HG02798 (cell line): ENCODE measurements at regions not wholly inside any gene's neighbourhood (a gene's known extent, or its start where the extent isn't known, plus 50 kb on each side); places are given as distances from the start of the nearest gene placed in this dataset.
"Not testable (repeated sequence)": the region's sequence is repeated elsewhere in the genome, so short reads cannot be mapped to it uniquely, and the experiment has no call there.

Experiments used
- ATAC-seq: cut with Tn5 transposase; IDR thresholded peaks from one replicate; pipeline ENCODE4 v1.9.1; 2021; ENCODE audit warnings: mild to moderate bottlenecking; ENCODE audit not compliant: unreplicated experiment, poor library complexity

- no peak for ATAC-seq
These were observed 2014.7 kb upstream of the RAG2 start for GRCh38 chr11:38612701-38613100.

GRCh38 chr11:38601371-38601770, 2003.3 kb upstream of the RAG2 start:
- ATAC-seq = not testable (repeated sequence)

- no peak for ATAC-seq
These were observed 2000.4 kb upstream of the RAG2 start for GRCh38 chr11:38598418-38598817.

- ATAC-seq = not testable (repeated sequence)
These were observed 1997.5 kb upstream of the RAG2 start for GRCh38 chr11:38595359-38596016.

- ATAC-seq = no peak
These were observed 1996.9 kb upstream of the RAG2 start for GRCh38 chr11:38594895-38595294.

GRCh38 chr11:38593649-38594048, 1995.6 kb upstream of the RAG2 start:
- no peak for ATAC-seq

- no peak for ATAC-seq
These were observed 1984.7 kb upstream of the RAG2 start for GRCh38 chr11:38582756-38583155.

- ATAC-seq = no peak
These were observed 1984.1 kb upstream of the RAG2 start for GRCh38 chr11:38582151-38582550.

GRCh38 chr11:38577769-38578168, 1979.7 kb upstream of the RAG2 start:
- ATAC-seq = no peak

- ATAC-seq = no peak
These were observed 1964.5 kb upstream of the RAG2 start for GRCh38 chr11:38562562-38562961.

- no peak for ATAC-seq
These were observed 1955.1 kb upstream of the RAG2 start for GRCh38 chr11:38553148-38553547.

- ATAC-seq = no peak
These were observed 1949.4 kb upstream of the RAG2 start for GRCh38 chr11:38547462-38547861.

- no peak for ATAC-seq
These were observed 1946.0 kb upstream of the RAG2 start for GRCh38 chr11:38543986-38544385.

- ATAC-seq = no peak
These were observed 1945.3 kb upstream of the RAG2 start for GRCh38 chr11:38543311-38543710.

- ATAC-seq = no peak
These were observed 1941.0 kb upstream of the RAG2 start for GRCh38 chr11:38538866-38539680.

GRCh38 chr11:38530226-38530625, 1932.2 kb upstream of the RAG2 start:
- ATAC-seq = no peak

GRCh38 chr11:38524945-38525344, 1926.9 kb upstream of the RAG2 start:
- no peak for ATAC-seq

- no peak for ATAC-seq
These were observed 1920.0 kb upstream of the RAG2 start for GRCh38 chr11:38517991-38518390.

- not testable (repeated sequence) for ATAC-seq
These were observed 1914.8 kb upstream of the RAG2 start for GRCh38 chr11:38512830-38513229.

- no peak for ATAC-seq
These were observed 1912.0 kb upstream of the RAG2 start for GRCh38 chr11:38510041-38510440.

GRCh38 chr11:38503876-38504275, 1905.8 kb upstream of the RAG2 start:
- ATAC-seq = no peak

- ATAC-seq = no peak
These were observed 1900.7 kb upstream of the RAG2 start for GRCh38 chr11:38498721-38499120.
